Type B pancreatic cell (in vitro differentiated cells): ENCODE measurements at regions not wholly inside any gene's neighbourhood (a gene's known extent, or its start where the extent isn't known, plus 50 kb on each side); places are given as distances from the start of the nearest gene placed in this dataset.

Experiments used
- DNase-seq: peaks from one replicate; pipeline ENCODE4 v3.0.0; 2021; ENCODE audit warnings: mixed read lengths; ENCODE audit not compliant: unreplicated experiment; ENCODE audit errors: extremely low spot score
- H3K27ac Mint-ChIP-seq: 2 replicates; pipeline ENCODE4 v1.8.0; 2021; ENCODE audit warnings: mild to moderate bottlenecking, mixed read lengths
- H3K27me3 Mint-ChIP-seq: 2 replicates; pipeline ENCODE4 v1.8.0; 2021; ENCODE audit warnings: mixed read lengths
- H3K36me3 Mint-ChIP-seq: 2 replicates; pipeline ENCODE4 v1.8.0; 2021; ENCODE audit warnings: mixed read lengths
- H3K4me1 Mint-ChIP-seq: one replicate; pipeline ENCODE4 v1.8.0; 2021; ENCODE audit warnings: mixed read lengths; ENCODE audit not compliant: unreplicated experiment
- H3K4me3 Mint-ChIP-seq: 2 replicates; pipeline ENCODE4 v1.8.0; 2021; ENCODE audit warnings: mild to moderate bottlenecking, mixed read lengths
- H3K9me3 Mint-ChIP-seq: 2 replicates; pipeline ENCODE4 v1.8.0; 2021; ENCODE audit warnings: mixed read lengths
- CTCF ChIP-seq: fragments of 200-600 bp; sonication (generic); conservative IDR thresholded peaks from 2 replicates; pipeline ENCODE4 v1.5.0; 2021; ENCODE audit warnings: antibody characterized with exemption, mild to moderate bottlenecking

DNA sequence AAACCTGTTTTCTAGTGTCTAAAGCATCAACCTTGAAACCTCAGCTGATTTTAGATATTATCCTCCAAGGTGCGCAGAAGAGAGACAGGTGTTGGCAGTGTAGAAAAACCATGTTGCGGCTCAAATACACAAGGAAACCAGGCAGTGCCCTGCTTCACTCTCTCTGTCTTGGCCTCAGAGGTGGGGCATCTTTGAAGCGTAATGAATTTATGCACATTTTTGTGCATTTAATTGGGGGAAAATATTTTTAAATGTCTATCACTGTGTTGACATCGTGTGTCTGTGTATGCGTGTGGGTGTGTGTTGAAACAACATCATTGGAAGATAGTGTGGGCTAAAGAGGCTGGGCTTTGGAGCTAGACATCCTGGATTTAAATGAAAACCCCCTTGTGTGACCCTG lies 334.0 kb upstream of the CHD6 start:
- H3K27me3 Mint-ChIP-seq: peaks cover 39% of the 10 kb centered on the region
- TF ChIP-seq CTCF: no peak
- H3K36me3 Mint-ChIP-seq: no peaks in the 10 kb centered on the region
- H3K4me3 Mint-ChIP-seq: no peak overlapping the region
- no peak overlapping the region for H3K27ac Mint-ChIP-seq
- no peaks in the 10 kb centered on the region for H3K9me3 Mint-ChIP-seq
- no peaks in the 10 kb centered on the region for H3K4me1 Mint-ChIP-seq
- DNase-seq: no peak

DNA sequence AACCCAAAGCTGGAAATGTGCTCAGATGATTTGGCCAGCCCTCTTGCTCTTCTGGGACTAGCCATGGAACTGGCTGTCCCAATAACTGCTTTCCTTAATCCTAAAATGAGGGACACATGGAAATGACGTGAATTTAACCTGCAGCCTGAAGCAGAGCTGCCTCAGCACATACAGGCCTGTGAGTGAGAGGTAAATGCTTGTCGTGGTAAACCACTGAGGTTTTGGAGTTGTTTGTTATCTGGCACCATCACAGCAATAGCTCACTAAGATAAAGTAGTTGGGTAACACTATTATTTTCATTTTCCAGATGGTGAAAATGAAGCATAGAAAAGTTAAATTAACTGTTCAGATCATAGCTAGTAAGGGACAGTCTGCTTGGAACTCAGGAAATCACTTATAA lies 333.4 kb upstream of the CHD6 start:
- H3K4me3 Mint-ChIP-seq: no peak overlapping the region
- H3K27ac Mint-ChIP-seq: no peak overlapping the region
- no peak for DNase-seq
- no peaks in the 10 kb centered on the region for H3K36me3 Mint-ChIP-seq
- H3K4me1 Mint-ChIP-seq: no peaks in the 10 kb centered on the region
- peaks cover 34% of the 10 kb centered on the region for H3K27me3 Mint-ChIP-seq
- H3K9me3 Mint-ChIP-seq: no peaks in the 10 kb centered on the region
- no peak for TF ChIP-seq CTCF

DNA sequence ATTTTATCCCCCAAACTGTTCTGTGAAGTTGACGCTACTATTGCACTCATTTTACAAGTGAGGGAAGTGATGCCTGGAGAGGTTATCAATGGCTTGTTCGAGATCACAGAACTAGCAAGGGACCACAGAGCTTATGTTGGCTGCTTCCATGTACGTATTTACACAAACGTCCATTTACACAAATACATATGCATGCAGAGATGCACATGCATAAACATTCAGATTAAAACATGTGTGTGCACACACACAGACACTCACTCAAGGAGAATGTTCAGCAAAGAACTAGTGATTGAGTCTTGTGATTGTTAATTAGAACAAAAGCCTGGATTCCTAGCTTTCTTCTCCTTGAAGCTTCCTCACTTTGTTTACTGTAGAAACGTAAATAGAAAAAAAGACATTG lies 321.5 kb upstream of the CHD6 start:
- Mint-ChIP-seq H3K9me3 (no peaks in the 10 kb centered on the region), H3K4me1 (peaks cover 4% of the 10 kb centered on the region), H3K27me3 (peaks cover 25% of the 10 kb centered on the region), H3K27ac (no peak overlapping the region), H3K4me3 (no peak overlapping the region), H3K36me3 (no peaks in the 10 kb centered on the region)
- no peak for TF ChIP-seq CTCF
- DNase-seq: no peak

- H3K27ac Mint-ChIP-seq: no peak overlapping the region
- no peak overlapping the region for H3K4me3 Mint-ChIP-seq
- no peak for DNase-seq
- H3K9me3 Mint-ChIP-seq: no peaks in the 10 kb centered on the region
- no peak for TF ChIP-seq CTCF
- peaks cover 12% of the 10 kb centered on the region for H3K4me1 Mint-ChIP-seq
- no peaks in the 10 kb centered on the region for H3K36me3 Mint-ChIP-seq
- peaks cover 22% of the 10 kb centered on the region for H3K27me3 Mint-ChIP-seq
Measured at GRCh38 chr20:41938353-41938752, 320.2 kb upstream of the CHD6 start.

- Mint-ChIP-seq H3K36me3 (no peaks in the 10 kb centered on the region), H3K4me1 (peaks cover 12% of the 10 kb centered on the region), H3K27ac (no peak overlapping the region)
Measured at GRCh38 chr20:41935259-41935791, 317.1 kb upstream of the CHD6 start.

More at GRCh38 chr20:41935259-41935791, 317.1 kb upstream of the CHD6 start:
- H3K9me3 Mint-ChIP-seq: no peaks in the 10 kb centered on the region
- no peak overlapping the region for H3K4me3 Mint-ChIP-seq
- H3K27me3 Mint-ChIP-seq: peaks cover 15% of the 10 kb centered on the region
- DNase-seq: no peak
- TF ChIP-seq CTCF: no peak
